GDM1 (cell line): ENCODE measurements at regions not wholly inside any gene's neighbourhood (a gene's known extent, or its start where the extent isn't known, plus 50 kb on each side); places are given as distances from the start of the nearest gene placed in this dataset.

ENCODE experiments used
- DNase-seq: peaks from one replicate; lab custom pipeline; 2025; lab: John Stamatoyannopoulos, UW

DNA sequence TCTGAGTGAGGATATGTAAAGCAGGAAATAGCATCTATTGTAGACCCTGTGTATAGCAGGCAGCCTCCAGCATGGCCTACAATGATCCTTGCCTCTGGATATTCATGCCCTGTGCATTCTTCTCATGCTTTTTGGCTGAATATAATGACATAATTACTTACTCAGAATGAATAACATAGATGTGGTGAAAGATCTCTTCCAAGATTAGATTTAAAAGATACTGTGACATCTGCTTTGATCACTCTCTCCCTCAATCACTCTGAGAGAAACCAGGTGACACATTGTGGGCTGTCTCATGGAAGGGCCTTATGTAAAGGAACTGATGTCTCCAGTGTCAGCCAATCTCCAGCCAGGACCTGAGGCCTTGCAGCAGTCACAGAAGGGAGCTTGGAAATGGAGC lies 376.7 kb downstream of the DNAH5 start:
- no peak for DNase-seq

DNA sequence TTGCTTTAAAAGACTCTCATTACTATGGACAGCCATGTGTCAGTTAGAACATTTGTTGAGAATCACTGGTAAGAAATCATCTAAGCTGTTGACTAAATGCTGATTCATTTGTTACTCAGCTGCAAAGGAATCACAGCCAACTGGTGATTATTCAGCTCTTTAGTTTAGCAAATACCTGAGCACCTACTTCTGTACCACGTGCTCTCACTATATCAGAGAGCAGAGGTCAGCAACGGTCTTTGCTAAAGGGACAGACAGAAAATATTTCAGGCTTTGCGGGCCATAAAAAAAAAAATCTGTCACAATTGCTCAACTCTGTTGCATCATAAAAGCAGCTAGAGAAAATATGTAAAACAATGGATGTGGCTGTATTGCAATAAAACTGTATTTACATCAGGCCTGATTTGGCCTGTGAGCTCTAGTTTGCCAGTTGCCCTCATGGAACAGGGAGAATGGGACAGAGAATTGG lies 377.6 kb downstream of the DNAH5 start:
- no peak for DNase-seq

DNA sequence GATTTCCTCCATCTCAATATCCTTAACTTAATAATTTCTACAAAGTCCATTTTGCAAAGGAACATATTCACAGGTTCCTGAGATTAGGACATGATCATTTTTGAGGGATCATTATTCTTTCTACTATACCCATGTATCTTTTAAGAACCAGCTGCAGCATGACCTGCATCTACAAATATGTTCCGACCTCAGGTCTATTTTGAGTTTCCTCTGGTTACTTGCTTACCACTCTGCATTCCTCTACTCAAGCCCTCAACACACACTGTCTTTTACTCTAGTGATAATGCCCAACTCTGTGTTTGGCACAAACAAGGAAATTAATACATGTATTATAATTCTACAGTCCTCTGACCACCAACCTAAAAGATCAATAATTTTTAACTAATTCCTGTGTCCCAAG lies 386.1 kb downstream of the DNAH5 start:
- no peak for DNase-seq

DNA sequence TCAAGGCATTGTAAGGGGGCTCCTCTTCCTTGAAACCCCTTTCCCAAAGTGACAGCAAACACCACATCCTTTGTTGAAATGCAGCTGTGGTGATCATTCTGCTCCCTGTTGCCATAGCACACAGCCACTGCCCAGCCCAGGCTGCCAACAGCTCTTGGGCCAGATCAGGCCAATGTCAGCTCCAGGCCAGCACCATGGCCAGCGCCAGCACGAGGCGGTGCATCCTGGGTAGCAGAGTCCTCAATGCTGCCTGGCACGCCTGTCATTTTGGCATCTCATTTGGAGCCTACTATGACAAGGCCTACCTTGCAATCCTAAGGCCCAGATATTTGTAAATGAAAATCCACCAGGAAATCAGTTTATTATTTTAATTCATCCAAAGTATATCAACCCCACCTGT lies 390.6 kb downstream of the DNAH5 start:
- no peak for DNase-seq

DNA sequence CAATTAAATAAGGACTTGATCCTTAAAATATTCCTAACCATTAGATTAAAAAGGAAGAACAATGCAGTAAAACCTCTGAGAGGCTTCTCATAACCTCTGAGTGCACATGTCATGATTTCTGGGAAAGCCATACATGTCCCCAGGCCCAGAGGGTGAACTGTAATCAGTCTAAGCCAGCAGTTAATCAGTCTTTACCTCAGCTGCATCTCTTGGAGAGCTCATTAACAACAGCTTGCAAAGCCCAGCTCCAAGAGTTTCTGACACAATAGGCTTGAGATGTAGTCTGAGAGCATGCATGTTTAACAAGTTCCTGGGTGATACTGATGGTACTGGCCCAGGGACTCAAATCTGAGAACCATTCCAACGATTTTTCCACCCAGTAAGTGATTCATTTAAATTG lies 392.1 kb downstream of the DNAH5 start:
- DNase-seq: no peak

DNA sequence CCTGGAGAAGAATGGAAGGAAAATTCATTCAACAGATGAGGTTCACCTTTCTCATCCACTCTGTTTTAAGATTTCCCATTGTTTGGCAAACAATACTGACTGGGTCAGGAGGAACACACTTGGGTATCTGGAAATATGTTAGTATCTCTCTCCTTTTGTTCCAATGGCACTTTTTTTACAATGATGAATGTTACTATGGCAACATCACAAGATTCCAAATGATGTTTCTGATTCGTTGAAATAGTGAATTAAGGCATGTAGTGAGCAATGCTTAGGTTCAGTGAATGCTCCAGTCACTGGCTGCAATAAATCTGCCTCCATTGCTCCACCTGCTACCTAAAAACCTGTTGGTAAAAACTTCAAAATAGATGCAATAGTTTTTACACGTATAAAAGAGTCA lies 392.8 kb downstream of the DNAH5 start:
- DNase-seq: no peak

DNA sequence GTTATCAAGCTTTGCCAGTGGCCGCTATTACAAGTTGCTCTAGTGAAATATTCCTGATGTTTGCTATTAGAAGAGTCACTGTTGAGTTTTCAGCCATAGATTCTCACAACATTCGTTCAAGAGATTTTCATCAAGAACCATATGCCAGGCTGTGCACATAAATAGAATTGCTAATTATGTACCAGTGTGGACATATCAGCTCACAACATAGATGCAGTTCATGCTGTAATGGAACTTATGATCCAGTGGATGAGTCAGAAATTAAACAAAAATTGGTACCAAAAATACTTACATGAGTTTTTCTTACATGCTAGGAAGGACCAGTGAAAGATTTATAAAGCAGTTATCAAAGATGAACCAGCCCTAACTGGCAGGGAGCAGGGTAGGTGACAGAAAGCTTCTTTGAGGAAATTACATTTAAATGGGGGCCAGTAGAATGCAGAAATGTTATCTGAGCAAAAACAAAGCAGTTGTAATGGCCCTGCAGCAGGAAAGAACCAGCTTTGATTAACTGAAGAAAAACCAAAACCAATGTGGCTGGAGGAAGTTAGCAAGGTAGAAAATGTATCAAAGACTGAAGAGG lies 404.2 kb downstream of the DNAH5 start:
- DNase-seq: no peak

DNA sequence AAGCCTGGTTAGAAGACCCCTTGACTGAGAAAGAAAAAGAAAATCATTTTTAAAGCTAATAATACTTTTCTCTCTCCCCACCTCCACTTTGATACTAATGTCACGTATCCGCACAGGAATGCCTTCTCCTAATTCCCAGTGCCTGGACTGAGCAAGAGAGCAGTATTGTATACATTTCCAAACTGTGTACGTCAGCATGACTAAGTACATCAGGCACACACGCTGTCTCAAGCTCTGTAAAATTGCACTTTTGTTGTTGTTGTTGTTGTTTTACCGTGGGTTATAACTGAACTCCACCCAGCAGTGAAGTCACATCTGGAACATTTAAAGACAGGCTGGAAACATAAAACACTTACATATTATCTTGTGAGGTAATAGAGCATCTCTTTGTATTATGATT lies 407.6 kb downstream of the DNAH5 start:
- DNase-seq: no peak

DNA sequence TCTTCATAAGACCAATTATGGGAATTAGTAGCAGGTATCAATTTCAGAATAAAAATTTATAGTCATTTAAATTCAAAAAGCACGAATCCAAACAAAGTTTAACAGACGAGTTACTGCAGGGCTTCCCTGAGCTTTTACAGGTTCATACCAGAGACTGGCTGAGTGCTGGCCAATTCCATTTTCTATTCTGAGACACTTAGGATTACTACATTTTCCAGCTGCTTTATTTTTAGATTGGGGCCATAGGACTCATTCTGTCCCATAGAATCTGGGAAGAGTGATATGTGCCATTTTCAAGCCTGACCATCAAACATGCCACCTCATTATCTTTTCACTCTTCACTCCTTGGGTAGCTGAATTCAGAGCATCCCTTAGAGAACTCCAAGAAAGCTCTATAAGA lies 410.7 kb downstream of the DNAH5 start:
- no peak for DNase-seq

DNA sequence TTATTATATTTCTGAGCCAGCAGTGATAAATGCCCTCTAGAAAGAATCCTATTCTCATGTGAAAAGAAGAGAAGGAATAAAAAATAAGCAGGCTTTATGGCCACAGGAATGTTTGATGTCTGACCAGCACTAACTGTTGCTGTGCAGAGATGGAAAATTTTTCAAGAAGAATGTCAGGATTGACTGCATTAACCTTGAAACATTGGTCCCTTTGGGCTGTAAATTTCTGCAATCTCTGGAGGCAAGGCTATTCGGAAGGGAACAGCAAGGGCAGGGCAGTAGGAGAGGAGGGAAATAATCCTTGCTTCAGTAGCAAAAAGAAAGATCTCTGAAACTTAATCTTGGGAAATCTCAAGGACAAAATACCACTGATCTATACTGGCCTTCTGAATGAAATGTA lies 415.2 kb downstream of the DNAH5 start:
- DNase-seq: no peak

DNA sequence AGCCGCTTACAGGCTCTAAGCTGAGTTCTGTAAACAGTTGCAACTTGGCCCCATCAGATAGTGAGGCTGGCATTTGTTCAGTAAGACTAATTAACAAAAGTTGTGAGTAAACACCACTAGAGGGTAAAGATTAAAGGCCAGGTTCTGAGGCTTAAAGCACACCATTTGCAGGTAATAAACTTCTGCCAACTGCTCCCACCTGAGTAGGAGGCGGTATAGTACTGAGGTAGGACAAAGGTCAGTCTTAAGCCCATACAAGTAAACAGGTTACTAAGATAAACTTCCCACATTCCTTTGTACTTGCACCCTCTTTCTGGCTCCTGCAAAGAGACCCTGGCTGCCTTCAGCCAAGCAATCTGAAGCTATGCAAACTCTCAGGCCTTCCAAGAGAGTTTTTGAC lies 419.6 kb downstream of the DNAH5 start:
- no peak for DNase-seq

DNA sequence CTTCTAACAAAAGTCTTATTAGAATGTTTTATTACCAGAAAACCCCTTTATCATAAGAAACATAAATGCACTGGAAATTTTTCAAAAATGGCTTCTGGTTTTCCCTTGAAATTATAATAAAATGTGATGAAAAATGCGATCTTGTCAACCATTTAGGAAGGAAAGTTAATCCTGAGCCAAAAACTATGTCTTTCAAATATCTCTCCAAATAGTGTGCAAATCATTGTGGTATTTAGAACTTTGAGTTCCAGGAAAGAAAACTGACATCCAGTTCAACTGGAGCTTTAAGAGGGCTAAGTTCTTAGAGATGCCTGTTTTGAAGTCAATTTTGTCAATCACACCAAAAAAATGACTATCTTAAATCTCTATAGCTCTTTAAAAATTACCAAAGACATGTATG lies 425.4 kb downstream of the DNAH5 start:
- DNase-seq: no peak

DNA sequence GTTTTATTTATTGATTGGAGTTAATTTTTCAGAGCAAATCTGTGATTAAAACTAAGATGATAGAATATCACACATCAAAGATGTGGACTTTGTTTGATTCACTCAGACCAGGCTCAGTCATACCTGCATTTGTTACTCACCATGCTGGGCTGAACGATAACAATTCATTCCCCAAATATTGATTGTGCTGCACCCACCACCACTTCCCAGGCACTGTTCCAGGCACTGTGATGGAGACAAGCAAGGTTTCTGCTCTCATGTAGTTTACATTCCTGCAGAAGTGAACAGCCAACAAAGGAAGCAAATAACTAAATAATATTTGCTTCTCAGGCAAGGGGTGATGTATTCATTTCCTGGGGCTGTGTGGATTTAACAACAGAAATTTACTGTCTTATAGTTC lies 428.3 kb downstream of the DNAH5 start:
- DNase-seq: no peak

DNA sequence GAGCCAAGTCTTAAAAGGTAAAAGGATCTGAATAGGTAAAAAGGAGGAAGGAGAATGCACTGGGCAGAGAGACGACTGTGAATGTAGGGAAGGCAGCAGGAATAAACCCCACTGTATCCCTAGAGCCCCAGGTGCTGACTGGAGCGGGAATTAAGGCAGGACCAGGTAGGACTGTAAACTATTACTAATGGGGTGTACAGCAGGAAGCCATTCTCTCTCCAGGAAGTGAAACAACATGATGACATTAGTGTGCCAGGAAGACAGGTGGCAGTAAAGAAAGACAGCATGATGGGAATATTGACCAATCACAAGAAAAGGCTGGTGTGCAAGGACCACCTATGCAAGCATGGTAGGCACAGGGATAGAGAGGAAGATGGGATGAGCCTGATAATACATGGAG lies 433.0 kb downstream of the DNAH5 start:
- DNase-seq: no peak

DNA sequence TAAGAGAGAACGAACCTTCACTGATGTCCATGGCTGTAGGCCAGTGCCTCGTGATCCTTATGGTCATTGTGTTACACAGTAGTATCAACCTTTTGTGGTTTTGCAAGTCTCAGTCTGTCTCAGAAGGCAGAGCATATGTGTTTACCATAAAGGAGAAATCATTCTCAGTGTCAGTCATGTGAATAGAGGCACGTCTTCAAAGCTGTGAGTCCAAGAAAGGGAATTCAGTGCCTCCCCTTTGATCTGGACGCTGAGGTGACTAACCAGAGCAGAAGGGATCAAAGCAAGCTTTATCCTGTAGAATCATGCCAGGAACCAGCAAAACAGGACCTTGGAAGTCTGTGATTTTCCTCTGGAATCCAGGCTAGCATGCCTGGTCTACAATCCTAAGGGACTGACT lies 433.9 kb downstream of the DNAH5 start:
- no peak for DNase-seq

DNA sequence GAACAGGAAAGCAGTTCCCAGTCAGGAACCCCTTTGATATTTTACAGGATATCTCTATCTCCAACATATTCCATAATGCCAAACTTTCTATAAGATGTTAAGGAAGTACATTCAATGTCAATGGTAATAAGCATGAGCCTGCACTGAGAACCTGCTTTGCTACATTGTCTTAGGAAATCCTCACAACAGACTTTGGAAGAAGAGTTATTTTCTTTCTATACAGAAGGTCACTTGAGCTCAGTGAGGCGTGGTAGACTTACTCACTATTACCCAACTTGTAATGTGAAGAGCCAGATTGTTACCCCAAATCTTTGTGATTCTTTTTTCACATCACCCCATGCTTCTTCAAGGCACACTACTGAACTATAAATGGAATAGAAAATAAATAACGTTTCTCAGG lies 435.9 kb downstream of the DNAH5 start:
- no peak for DNase-seq

DNA sequence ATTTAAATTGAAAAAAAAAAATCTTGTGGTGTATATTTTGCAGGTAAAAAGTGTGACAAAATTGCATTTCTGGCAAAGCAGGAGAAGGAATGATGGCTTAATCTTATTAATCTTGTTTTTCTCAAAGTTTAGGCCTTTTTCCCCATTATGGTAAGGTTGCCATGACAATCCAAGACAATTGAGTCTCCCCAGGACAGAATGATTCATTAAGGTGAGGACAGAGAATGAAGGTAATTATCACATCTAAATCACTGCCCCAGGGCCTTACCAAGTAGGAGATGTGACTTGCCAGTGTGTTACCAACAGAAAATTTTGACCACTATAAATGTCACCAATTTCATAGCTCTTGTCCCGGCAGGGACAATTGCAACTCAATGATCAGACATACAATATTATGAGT lies 439.2 kb downstream of the DNAH5 start:
- DNase-seq: no peak

DNA sequence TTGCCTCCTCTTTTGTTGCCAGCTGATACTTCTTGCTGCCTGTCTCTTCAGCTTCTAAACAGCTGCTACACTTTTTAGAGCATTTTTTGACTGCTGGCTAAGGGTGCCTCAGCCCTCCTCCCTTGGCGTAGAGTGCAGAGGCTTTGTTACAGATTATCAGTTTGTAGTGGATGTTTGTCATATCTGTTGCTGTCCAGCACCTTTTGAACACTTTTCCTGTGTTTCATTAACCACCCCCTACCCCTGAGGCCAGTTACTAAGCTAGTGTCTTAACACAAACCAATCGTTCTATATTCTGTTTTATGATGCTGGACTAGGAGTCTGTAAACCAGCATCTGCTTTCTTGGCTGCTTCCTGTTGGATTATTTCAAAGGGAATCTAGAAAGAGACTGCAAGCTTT lies 441.5 kb downstream of the DNAH5 start:
- DNase-seq: no peak

DNA sequence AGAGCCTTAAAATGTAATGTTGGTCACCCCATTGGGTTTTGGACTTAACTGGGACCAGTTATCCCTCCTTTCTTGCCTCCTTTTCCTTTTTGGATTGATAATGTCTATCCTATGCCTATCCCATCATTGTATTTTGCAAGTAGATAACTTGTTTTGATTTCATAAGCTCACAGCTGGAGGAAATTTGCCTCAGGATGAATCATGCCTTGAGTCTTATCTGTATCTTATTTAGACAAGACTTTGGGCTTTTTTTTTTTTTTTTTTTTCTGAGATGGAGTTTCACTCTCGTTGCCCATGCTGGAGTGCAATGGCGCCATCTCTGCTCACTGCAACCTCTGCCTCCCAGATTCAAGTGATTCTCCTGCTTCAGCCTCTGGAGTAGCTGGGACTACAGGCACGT lies 443.3 kb downstream of the DNAH5 start:
- DNase-seq: no peak

DNA sequence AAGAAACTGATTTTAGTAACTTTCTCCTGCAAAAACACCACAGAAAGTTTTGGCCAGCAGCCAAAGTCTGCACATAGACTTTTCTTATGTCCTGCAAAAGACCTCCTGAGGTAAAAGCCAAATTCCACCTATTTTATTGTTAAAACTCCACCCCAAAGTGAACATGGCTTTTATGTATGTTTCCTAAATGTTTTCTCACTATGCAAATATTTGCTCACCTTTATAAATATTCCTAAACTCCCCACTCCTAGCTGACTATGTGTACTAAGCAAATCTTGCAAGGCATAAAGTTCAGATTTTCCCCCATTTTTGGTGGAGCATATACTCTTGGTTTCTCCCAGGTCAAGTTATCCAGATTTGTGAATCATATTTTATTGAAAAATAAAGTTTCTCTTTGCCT lies 446.2 kb downstream of the DNAH5 start:
- DNase-seq: no peak

DNA sequence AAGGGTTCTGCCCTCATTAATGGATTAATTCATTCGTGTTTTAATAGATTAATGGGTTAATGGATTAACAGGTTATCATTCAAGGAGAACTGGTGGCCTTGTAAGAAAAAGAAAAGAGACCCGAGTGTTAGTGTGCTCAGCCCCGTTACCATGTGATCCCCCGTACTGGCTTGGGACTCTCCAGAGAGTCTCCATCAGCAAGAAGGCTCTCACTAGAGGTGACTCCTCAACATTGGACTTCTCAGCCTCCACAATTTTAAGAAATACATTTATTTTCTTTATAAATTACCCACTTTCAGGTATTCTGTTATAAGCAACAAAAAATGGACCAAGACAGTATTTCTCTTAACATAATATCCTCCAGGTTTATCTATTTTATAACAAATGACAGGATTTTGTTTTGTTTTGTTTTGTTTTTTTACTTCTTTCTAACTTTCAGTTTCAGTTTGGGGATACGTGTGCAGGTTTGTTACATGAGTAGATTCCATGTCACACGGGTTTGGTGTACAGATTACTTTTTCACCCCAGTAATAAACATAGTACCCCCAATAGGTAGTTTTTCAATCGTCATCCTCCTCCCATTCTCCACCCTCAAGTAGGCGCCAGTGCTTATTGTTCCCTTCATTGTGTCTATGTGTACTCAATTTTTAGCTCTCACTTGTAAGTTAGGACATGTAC lies 456.1 kb downstream of the DNAH5 start:
- DNase-seq: no peak

DNA sequence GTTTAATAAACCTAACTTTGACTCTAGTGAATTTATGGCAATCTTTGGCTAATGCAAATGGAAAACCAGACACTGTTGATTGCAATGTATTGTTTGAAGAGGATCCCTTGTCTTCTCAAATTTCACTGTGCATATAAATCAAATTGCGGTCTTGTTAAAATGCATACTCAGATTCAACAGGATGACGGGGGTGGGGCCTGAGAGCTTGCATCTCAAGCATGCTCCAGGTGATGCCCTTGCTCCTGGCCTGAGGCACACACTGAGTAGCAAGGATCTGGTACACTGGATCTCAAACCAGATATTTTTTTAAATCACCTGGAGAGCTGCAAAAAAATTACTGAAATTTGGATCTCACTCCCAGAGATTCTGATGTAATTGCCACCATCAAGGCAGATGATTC lies 463.7 kb downstream of the DNAH5 start:
- DNase-seq: no peak

DNA sequence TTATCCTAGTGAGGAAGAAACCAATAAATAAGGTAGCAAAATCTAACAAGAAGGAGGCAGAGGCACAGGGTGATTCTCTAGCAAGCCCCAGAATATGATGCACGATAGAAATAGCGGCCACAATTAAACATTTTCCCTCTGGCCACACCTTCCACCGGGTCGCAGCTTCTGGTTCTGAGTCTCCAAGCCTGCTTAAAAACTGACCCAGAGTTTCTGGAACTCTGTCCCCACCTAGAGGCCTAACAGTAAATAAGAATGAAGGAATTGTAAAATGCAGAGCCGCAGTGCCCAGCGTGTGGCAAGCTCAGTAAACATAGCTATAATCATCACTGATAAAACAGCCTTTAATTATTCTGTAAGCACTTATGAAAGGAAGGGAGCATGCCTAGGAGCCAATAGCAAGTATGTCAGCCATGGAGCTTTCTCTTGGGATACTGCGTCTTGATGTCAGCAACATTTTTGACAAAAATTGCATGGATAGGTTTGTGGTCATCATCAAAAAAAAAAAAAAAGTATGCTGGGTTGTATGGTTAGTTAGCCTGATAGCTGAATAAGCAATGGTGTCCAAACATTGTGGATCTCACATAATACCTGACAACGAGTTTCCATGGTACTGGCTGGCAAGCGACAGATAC lies 465.5 kb downstream of the DNAH5 start:
- no peak for DNase-seq
